ENCODE measurements at regions not wholly inside any gene's neighbourhood (a gene's known extent, or its start where the extent isn't known, plus 50 kb on each side); places are given as distances from the start of the nearest gene placed in this dataset.

- TF ChIP-seq CTCF (IDR thresholded peaks at IDR 0.05) (no peak), POLR2A (IDR thresholded peaks at IDR 0.05) (no peak)
Observed at GRCh38 chr13:34826432-34826831, 115.6 kb upstream of the NBEA start.

Data from vagina (tissue), 2 donors.